HUES6 (cell line): ENCODE measurements at regions not wholly inside any gene's neighbourhood (a gene's known extent, or its start where the extent isn't known, plus 50 kb on each side); places are given as distances from the start of the nearest gene placed in this dataset.
"Not testable (repeated sequence)": the region's sequence is repeated elsewhere in the genome, so short reads cannot be mapped to it uniquely, and the experiment has no call there.

Experiments used
- H3K27ac ChIP-seq: 2 replicates; pipeline ENCODE4 v1.7.0; 2013; ENCODE audit warnings: low read depth, mild to moderate bottlenecking, low read length, inconsistent platforms
- H3K27me3 ChIP-seq: 2 replicates; pipeline ENCODE4 v1.6.1; 2013; ENCODE audit warnings: low read length; ENCODE audit not compliant: control insufficient read depth, insufficient read depth
- H3K36me3 ChIP-seq: 2 replicates; pipeline ENCODE4 v1.6.1; 2013; ENCODE audit warnings: low read length; ENCODE audit not compliant: control insufficient read depth, insufficient read depth
- H3K4me1 ChIP-seq: 2 replicates; pipeline ENCODE4 v1.6.1; 2013; ENCODE audit warnings: low read length; ENCODE audit not compliant: control insufficient read depth, insufficient read depth
- H3K4me3 ChIP-seq: 2 replicates; pipeline ENCODE4 v1.5.1; 2013; ENCODE audit warnings: low read depth, low read length
- H3K9ac ChIP-seq: one replicate; pipeline ENCODE4 v1.6.1; 2013; ENCODE audit warnings: mild to moderate bottlenecking, low read length
- H3K9me3 ChIP-seq: 2 replicates; pipeline ENCODE4 v1.6.1; 2013; ENCODE audit warnings: low read depth, low read length; ENCODE audit not compliant: control insufficient read depth, insufficient read depth

- H3K27me3 ChIP-seq, H3K9ac ChIP-seq, H3K4me3 ChIP-seq, H3K36me3 ChIP-seq, H3K27ac ChIP-seq, H3K4me1 ChIP-seq: not testable (repeated sequence)
- H3K9me3 ChIP-seq: peaks cover 33% of the 10 kb centered on the region
Observed at GRCh38 chr20:29086145-29086718, 2171.2 kb upstream of the DEFB115 start.

GRCh38 chr20:29086938-29087337 lies 2170.5 kb upstream of the DEFB115 start:
- H3K4me1 ChIP-seq: no peaks in the 10 kb centered on the region
- no peak overlapping the region for H3K4me3 ChIP-seq
- H3K36me3 ChIP-seq: no peaks in the 10 kb centered on the region
- H3K9me3 ChIP-seq: peaks cover 31% of the 10 kb centered on the region
- H3K27ac ChIP-seq: no peak overlapping the region
- no peak overlapping the region for H3K9ac ChIP-seq
- no peaks in the 10 kb centered on the region for H3K27me3 ChIP-seq

- H3K9me3 ChIP-seq: peaks cover 31% of the 10 kb centered on the region
- H3K4me1 ChIP-seq, H3K27ac ChIP-seq, H3K36me3 ChIP-seq, H3K4me3 ChIP-seq, H3K9ac ChIP-seq, H3K27me3 ChIP-seq: not testable (repeated sequence)
Observed at GRCh38 chr20:29087887-29088286, 2169.6 kb upstream of the DEFB115 start.

- H3K36me3 ChIP-seq, H3K4me3 ChIP-seq, H3K27me3 ChIP-seq, H3K4me1 ChIP-seq, H3K9ac ChIP-seq, H3K27ac ChIP-seq: not testable (repeated sequence)
- peaks cover 31% of the 10 kb centered on the region for H3K9me3 ChIP-seq
Observed at GRCh38 chr20:29088472-29088871, 2169.0 kb upstream of the DEFB115 start.

- peaks cover 34% of the 10 kb centered on the region for H3K9me3 ChIP-seq
- not testable (repeated sequence) for H3K27me3 ChIP-seq, H3K4me1 ChIP-seq, H3K4me3 ChIP-seq, H3K9ac ChIP-seq, H3K36me3 ChIP-seq, H3K27ac ChIP-seq
Observed at GRCh38 chr20:29089409-29089808, 2168.1 kb upstream of the DEFB115 start.

GRCh38 chr20:29093958-29094357 lies 2163.5 kb upstream of the DEFB115 start:
- H3K4me3 ChIP-seq, H3K27me3 ChIP-seq, H3K27ac ChIP-seq, H3K4me1 ChIP-seq, H3K9ac ChIP-seq, H3K36me3 ChIP-seq: not testable (repeated sequence)
- H3K9me3 ChIP-seq: peaks cover 18% of the 10 kb centered on the region

- not testable (repeated sequence) for H3K27ac ChIP-seq, H3K36me3 ChIP-seq, H3K9ac ChIP-seq, H3K4me3 ChIP-seq, H3K4me1 ChIP-seq, H3K27me3 ChIP-seq
- H3K9me3 ChIP-seq: peaks cover 13% of the 10 kb centered on the region
Observed at GRCh38 chr20:29096695-29097094, 2160.8 kb upstream of the DEFB115 start.

- H3K36me3 ChIP-seq, H3K27ac ChIP-seq, H3K4me3 ChIP-seq, H3K9ac ChIP-seq, H3K27me3 ChIP-seq, H3K4me1 ChIP-seq: not testable (repeated sequence)
- peaks cover 19% of the 10 kb centered on the region; the same call in 1 of the 2 replicates for H3K9me3 ChIP-seq
Observed at GRCh38 chr20:29107884-29108283, 2149.6 kb upstream of the DEFB115 start.

GRCh38 chr20:29109386-29109785 lies 2148.1 kb upstream of the DEFB115 start:
- not testable (repeated sequence) for H3K4me3 ChIP-seq, H3K27me3 ChIP-seq, H3K4me1 ChIP-seq, H3K27ac ChIP-seq, H3K9ac ChIP-seq, H3K36me3 ChIP-seq
- peaks cover 19% of the 10 kb centered on the region; the same call in 1 of the 2 replicates for H3K9me3 ChIP-seq

GRCh38 chr20:29115097-29115496 lies 2142.4 kb upstream of the DEFB115 start:
- H3K9ac ChIP-seq, H3K4me1 ChIP-seq, H3K27me3 ChIP-seq, H3K36me3 ChIP-seq, H3K4me3 ChIP-seq, H3K27ac ChIP-seq: not testable (repeated sequence)
- peaks cover 48% of the 10 kb centered on the region; the same call in 1 of the 2 replicates for H3K9me3 ChIP-seq

GRCh38 chr20:29119141-29119540 lies 2138.3 kb upstream of the DEFB115 start:
- H3K27me3 ChIP-seq: no peaks in the 10 kb centered on the region
- no peaks in the 10 kb centered on the region for H3K36me3 ChIP-seq
- H3K27ac ChIP-seq: no peak overlapping the region
- H3K4me1 ChIP-seq: no peaks in the 10 kb centered on the region
- H3K9me3 ChIP-seq: peaks cover 66% of the 10 kb centered on the region; the same call in 1 of the 2 replicates
- H3K4me3 ChIP-seq: no peak overlapping the region
- no peak overlapping the region for H3K9ac ChIP-seq

GRCh38 chr20:29119684-29120083 lies 2137.8 kb upstream of the DEFB115 start:
- not testable (repeated sequence) for H3K9ac ChIP-seq, H3K4me1 ChIP-seq, H3K27ac ChIP-seq, H3K4me3 ChIP-seq, H3K27me3 ChIP-seq, H3K36me3 ChIP-seq
- peaks cover 70% of the 10 kb centered on the region; the same call in 1 of the 2 replicates for H3K9me3 ChIP-seq
